BJ (cell line): ENCODE measurements at regions not wholly inside any gene's neighbourhood (a gene's known extent, or its start where the extent isn't known, plus 50 kb on each side); places are given as distances from the start of the nearest gene placed in this dataset.

Experiments used
- CTCF ChIA-PET: fragments of 350-600 bp; formaldehyde crosslinking; extraction: SDS; loops from one replicate; lab custom pipeline; 2021; ENCODE audit warnings: antibody characterized with exemption, inconsistent platforms; lab: Yijun Ruan, JAX
- POLR2A ChIA-PET: fragments of 300-600 bp; sonication (Branson Sonifier 250); formaldehyde crosslinking; extraction: SDS; loops from one replicate; lab custom pipeline; 2021; ENCODE audit warnings: antibody characterized with exemption; lab: Charles Lee
- DNase-seq: peaks from one replicate; pipeline ENCODE4 v3.0.0-alpha.2; 2011; ENCODE audit warnings: low read depth
- H3K27me3 ChIP-seq: 2 replicates; pipeline ENCODE4 v1.6.0; 2011; ENCODE audit warnings: low read length; ENCODE audit not compliant: control insufficient read depth, insufficient read depth
- H3K36me3 ChIP-seq: 2 replicates; pipeline ENCODE4 v1.5.1; 2011; ENCODE audit warnings: low read length; ENCODE audit not compliant: control insufficient read depth, insufficient read depth
- H3K4me3 ChIP-seq: 2 replicates; pipeline ENCODE4 v1.5.1; 2011; ENCODE audit warnings: low read depth, mild to moderate bottlenecking, control low read depth, low read length
- CTCF ChIP-seq: IDR thresholded peaks from 2 replicates; pipeline ENCODE4 v1.5.1; 2011; ENCODE audit warnings: low read depth, mild to moderate bottlenecking, control low read depth, inconsistent platforms, low read length, moderate library complexity; ENCODE audit not compliant: insufficient read depth

GRCh38 chr11:113547739-113548138 is 72.5 kb upstream of the DRD2 start:
- Histone ChIP-seq H3K27me3 (peaks cover 11% of the 10 kb centered on the region), H3K36me3 (no peaks in the 10 kb centered on the region), H3K4me3 (no peak overlapping the region)
- TF ChIP-seq CTCF: no peak
- CTCF ChIA-PET: no interaction called here
- POLR2A ChIA-PET: no interaction called here
- DNase-seq: no peak

- peaks cover 11% of the 10 kb centered on the region for H3K27me3 ChIP-seq
These were observed 71.7 kb upstream of the DRD2 start for GRCh38 chr11:113546757-113547507.

GRCh38 chr11:113542420-113542819 is 67.2 kb upstream of the DRD2 start:
- no peak overlapping the region for H3K4me3 ChIP-seq
- DNase-seq: no peak
- TF ChIP-seq CTCF: no peak
- H3K36me3 ChIP-seq: no peaks in the 10 kb centered on the region
- ChIA-PET CTCF (no interaction called here), POLR2A (no interaction called here)
- peaks cover 2% of the 10 kb centered on the region; the same call in 1 of the 2 replicates for H3K27me3 ChIP-seq

More at GRCh38 chr11:113546757-113547507, 71.7 kb upstream of the DRD2 start:
- Histone ChIP-seq H3K36me3 (no peaks in the 10 kb centered on the region), H3K4me3 (no peak overlapping the region)
- ChIA-PET POLR2A (no interaction called here), CTCF (interaction anchor here (2.0 kb wide), 1 partner anchor 14 kb away, joined by 9 read pairs; no protein-coding TSS in a partner anchor)
- no peak for TF ChIP-seq CTCF
- no peak for DNase-seq

GRCh38 chr11:113540416-113541330 is 65.5 kb upstream of the DRD2 start:
- Histone ChIP-seq H3K36me3 (no peaks in the 10 kb centered on the region), H3K4me3 (no peak overlapping the region), H3K27me3 (peaks cover 2% of the 10 kb centered on the region; the same call in 1 of the 2 replicates)
- TF ChIP-seq CTCF: no peak
- no peak for DNase-seq
- ChIA-PET CTCF (interaction anchor here (0.7 to 2.1 kb wide), 5 partner anchors 10 to 234 kb away, joined by 3 to 8 read pairs (median 3); no protein-coding TSS in a partner anchor), POLR2A (no interaction called here)
